Upper lobe of left lung (tissue), 4 donors: ENCODE measurements at regions not wholly inside any gene's neighbourhood (a gene's known extent, or its start where the extent isn't known, plus 50 kb on each side); places are given as distances from the start of the nearest gene placed in this dataset.

Experiments
- CTCF ChIP-seq, 6 experiments: fragments of 450-650 bp in 4 of 6; fragments of 200-600 bp in 2 of 6; sonication (generic) in 2 of 6; IDR thresholded peaks; one replicate each; pipeline ENCODE4 v1.5.1; 2016 to 2019; ENCODE audit warnings: antibody characterized with exemption in 6 of 6
- POLR2A ChIP-seq, 4 donors: fragments of 450-650 bp; IDR thresholded peaks; one replicate each; pipeline ENCODE4 v1.5.1; 2016 to 2017; ENCODE audit warnings: antibody characterized with exemption in 4 of 4, mild to moderate bottlenecking in 2 of 4

- TF ChIP-seq CTCF (IDR thresholded peaks at IDR 0.05) (no peak), POLR2A (IDR thresholded peaks at IDR 0.05) (no peak)
These were observed 442.7 kb downstream of the PREX1 start for GRCh38 chr20:48385114-48385513.
